GM21825 (cell line): ENCODE measurements at regions not wholly inside any gene's neighbourhood (a gene's known extent, or its start where the extent isn't known, plus 50 kb on each side); places are given as distances from the start of the nearest gene placed in this dataset.
"Not testable (repeated sequence)": the region's sequence is repeated elsewhere in the genome, so short reads cannot be mapped to it uniquely, and the experiment has no call there.

Experiments
- ATAC-seq: cut with Tn5 transposase; IDR thresholded peaks from one replicate; pipeline ENCODE4 v1.9.1; 2021; ENCODE audit warnings: mild to moderate bottlenecking, moderate library complexity; ENCODE audit not compliant: unreplicated experiment

DNA sequence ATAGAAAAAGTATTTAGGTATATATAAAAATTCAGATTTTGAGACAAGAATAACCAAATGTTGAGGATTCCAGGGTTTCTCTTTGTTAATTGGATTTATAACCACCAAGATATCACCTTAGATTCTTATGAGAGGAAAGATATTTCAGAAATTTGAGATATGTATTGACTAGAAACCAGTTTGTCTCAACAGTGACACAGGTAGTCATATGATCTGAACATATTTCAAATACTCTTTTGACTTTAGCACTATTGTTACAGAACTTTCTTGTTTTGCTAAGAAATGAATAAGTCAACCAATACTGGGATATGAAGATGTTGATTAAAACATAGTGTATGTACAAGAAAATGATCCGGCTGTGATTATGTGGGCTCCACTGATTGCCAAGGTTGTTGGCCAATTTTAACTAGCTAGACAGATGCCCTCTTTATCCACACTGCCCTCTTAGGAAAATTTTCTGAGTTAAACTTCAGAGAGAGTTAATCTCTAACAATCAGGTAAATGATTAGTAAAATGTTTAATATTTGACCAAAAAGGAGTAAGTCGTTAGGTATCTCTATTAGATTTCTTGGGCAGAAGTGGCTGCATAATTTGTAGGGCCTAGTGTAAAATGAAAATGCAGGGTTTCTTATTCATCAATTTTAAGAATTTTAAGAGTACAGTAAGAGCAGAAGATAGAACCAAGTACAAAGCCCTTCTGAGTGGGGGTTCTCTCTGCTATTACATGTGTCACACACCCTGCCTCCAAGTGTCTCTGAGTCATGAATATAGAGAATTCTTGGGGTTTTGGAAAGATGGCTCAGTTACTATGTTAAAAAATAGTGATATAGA lies 376.0 kb downstream of the TFEC start:
- ATAC-seq = no peak

GRCh38 chr7:115649429-115649828 lies 381.1 kb downstream of the TFEC start:
- ATAC-seq = no peak

DNA sequence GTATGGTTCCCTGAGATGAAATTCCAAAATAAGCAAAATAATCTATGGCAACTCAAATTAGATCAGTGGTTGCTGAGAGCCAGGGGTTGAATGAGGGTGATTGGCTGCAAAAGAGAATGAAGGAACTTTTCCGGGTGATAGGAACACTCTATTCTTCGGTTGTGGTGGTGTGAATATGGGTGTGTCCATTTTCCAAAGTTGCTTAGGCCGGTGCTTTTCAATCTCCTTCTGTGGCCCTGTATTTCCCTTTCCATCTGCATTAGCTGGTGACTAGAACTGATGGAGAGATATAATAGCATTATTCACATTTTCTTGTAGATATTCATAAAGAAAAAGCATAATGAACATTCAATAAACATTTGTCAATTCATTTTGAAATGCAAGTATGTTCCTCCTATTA lies 382.9 kb downstream of the TFEC start:
- no peak for ATAC-seq

DNA sequence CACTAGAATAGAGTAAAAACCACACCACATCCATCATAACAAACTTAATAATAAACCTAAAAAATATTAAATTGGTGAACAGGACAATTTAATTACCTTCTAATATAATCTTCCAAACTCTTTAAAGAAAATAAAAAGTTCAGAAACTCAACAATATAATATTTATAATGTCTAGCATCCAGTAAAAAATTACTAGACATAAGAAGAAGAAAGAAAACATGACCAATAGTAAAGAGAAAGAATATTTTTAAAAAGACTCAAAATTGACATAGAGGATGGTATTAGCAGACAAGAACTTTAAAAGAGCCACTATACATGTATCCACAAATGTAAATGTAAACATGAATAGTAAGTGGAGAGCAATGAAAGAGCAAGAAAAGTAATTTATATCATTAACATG lies 388.4 kb downstream of the TFEC start:
- no peak for ATAC-seq

GRCh38 chr7:115638853-115639252 lies 391.7 kb downstream of the TFEC start:
- no peak for ATAC-seq

GRCh38 chr7:115637128-115637527 lies 393.4 kb downstream of the TFEC start:
- no peak for ATAC-seq

DNA sequence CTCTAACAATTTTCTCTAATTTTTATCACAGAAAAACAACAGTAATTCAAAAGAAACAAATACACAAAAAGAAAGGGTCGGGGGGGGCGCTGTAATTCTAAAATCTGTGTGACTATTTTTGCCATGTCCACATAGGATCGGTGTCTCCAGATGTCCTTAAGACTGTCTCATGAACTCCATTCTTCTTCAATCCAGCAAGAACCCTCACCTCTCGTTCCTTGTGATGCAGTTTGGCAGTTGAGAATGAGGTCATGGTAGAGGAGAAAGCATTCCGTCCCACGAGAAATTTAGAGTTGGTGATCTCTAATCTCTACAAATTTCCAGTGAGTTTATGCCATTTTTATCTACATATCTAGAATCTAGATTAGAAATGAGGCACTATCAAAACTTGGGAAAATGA lies 394.7 kb downstream of the TFEC start:
- no peak for ATAC-seq

DNA sequence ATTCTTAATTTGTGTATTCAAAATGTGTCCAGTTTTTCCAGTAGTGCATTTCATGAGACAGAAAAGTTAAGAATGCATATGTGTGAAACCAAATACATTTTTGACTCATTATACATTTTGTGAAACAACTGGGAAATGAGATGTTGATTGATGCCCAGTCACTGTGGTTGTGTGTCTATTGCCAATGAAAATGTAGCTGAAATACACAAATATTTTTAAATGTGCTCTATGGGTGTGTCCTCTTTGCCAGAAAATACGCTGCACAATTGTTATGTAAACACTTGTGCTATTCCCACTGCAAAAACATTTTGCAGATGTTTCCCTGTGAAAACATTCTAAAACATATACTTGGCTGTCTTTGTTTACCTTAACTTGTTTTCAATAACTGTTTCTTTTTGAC lies 395.2 kb downstream of the TFEC start:
- no peak for ATAC-seq

- no peak for ATAC-seq
These were observed 395.9 kb downstream of the TFEC start for GRCh38 chr7:115634633-115635032.

- no peak for ATAC-seq
These were observed 397.9 kb downstream of the TFEC start for GRCh38 chr7:115632636-115633035.

DNA sequence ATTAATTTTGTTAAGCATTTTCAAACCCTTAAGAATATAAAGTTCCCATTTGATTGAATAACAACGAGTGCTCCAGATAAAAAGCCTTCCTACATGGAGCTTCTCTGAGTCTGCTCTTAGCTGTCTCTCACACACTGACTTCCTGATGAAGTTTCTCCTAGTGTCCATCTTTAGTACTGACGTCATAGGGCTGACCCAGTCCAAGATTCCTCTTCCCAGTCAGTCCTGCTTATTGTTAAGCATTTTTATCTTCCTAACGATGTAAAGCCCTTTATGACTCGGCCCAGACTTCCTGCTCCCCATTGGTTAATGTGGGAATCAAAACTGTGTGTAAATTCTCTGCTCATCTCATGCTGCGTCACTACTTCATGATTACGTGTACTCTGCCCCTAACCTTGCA lies 398.8 kb downstream of the TFEC start:
- ATAC-seq = no peak

- ATAC-seq = no peak
These were observed 400.5 kb downstream of the TFEC start for GRCh38 chr7:115630049-115630448.

GRCh38 chr7:115618676-115619075 lies 411.9 kb downstream of the TFEC start:
- no peak for ATAC-seq

DNA sequence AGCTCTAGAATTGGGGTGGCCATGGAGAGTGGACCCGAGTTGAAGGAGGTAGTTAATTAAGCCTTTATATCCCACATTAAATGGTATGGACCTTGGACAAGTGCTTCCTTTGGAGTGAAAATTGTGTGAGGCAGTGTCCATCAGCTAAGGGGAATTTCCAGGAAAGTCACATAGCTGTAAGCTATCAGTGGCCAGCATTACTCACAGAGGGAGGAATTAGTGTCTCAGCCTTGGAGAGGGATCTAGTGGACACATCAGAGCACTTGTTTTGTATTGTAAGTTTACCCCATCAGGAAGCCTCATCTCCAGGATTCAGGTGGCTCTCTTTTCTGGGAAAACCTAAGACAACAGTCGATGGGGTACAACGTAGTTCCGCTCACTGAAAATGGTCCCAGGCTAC lies 416.7 kb downstream of the TFEC start:
- no peak for ATAC-seq

DNA sequence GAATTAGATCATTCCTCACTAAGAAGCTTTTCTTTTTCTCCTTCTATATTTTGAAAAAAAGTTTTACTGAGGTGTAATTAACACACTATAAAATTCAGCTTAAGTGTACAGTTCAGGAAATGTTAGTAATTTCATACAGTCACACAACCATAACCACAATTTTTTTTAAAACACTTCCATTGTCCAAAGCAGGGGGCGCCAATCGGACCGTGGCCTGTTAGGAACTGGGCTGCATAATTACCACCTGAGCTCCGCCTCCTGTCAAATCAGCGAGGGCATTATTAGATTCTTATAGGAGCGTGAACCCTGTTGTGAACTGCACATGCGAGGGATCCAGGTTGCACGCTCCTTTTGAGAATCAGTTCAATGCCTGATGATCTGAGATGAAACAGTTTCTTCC lies 427.1 kb downstream of the TFEC start:
- ATAC-seq = no peak

DNA sequence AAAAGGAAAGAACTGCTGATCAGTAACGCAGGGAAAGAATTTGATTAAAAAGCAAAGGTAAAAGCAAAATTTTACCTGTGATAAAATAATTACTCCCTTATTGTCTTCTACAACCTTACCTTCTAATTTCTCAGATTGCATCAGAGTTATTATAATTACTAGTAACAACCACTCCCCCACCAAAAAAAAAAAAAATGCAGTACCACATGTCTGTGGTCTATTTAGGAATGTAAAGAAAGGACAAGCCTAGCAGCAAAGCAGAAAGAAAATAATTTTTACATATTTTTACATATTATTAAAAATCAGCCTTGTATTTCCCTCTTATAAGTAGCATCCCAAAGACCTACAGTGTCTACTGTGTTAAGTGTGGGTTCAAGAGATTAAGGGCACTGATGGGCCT lies 430.4 kb downstream of the TFEC start:
- ATAC-seq = no peak

DNA sequence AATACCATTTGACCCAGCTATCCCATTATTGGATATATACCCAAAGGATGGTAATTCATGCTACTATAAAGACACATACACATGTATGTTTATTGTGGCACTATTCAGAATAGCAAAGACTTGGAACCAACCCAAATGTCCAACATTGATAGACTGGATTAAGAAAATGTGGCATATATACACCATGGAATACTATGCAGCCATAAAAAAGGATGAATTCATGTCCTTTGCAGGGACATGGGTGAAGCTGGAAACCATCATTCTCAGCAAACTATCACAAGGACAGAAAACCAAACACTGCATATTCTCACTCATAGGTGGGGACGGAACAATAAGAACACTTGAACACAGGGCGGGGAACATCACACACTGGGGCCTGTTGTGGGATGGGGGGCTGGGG lies 431.4 kb downstream of the TFEC start:
- ATAC-seq = not testable (repeated sequence)

GRCh38 chr7:115597220-115597619 lies 433.3 kb downstream of the TFEC start:
- not testable (repeated sequence) for ATAC-seq

DNA sequence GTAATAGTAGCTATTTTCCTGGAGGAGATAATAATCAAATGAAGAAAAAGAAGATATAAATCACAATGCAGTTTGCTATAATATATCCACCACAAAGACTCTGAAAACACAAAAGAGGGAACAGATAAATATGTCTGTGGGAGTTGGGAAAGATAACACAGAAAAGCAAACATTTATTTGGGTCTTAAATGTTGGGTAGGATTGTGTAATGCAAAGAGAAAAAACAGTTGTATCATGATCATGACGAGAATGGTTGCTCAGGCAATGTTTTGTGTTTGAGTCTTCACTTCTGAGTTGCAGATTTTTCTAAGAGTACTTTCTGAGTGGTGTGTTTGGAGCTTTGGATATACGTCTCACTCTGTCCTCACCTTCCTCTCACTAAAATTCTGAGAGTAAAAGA lies 437.5 kb downstream of the TFEC start:
- ATAC-seq = no peak

GRCh38 chr7:115585015-115585718 lies 445.4 kb downstream of the TFEC start:
- no peak for ATAC-seq

GRCh38 chr7:115582956-115583355 lies 447.6 kb downstream of the TFEC start:
- no peak for ATAC-seq

- no peak for ATAC-seq
These were observed 452.0 kb downstream of the TFEC start for GRCh38 chr7:115578576-115578975.
